ENCODE measurements at regions not wholly inside any gene's neighbourhood (a gene's known extent, or its start where the extent isn't known, plus 50 kb on each side); places are given as distances from the start of the nearest gene placed in this dataset.
"Not testable (repeated sequence)": the region's sequence is repeated elsewhere in the genome, so short reads cannot be mapped to it uniquely, and the experiment has no call there.

DNA sequence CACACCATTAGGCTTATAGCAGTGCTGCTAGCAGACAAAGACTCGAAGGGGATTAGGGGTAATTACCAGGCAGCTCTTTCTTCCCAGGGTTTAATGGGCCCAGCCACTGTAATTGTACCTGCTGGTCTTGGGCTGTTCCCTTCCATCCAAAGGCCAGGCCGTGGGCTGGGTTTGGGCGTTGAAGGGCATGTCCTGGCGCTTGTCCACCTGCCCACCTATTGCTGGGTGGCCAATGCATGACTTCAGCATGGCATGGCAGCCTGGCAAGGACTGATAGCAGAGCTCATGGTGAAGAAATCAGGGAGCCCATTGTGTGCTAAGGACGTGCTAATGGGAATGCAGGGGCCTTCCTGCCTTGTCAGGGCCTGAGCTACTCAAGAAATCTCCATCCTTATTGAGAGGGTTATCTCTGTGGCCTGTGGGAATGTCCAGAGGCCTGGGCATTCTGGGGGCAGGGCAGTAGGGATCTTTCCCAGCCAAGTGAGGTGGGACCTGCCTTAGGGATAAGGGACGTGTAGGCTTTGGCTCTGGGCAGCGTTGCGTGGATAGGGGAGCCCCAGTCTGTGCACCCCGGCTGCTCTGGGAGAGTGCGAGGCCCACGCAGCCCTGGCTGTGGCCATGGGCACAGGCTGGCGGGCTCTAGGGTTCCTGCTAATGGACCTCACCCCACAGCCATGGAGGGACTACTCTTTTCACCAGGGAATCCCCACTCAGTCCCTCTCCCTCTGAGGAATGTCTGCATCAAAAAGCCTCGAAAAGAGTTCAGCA lies 116.1 kb upstream of the PITX1 start:
- CTCF ChIA-PET, result no interaction called here
- H3K4me3 ChIP-seq (ENCODE audit: low read depth, low read length), result no peak overlapping the region
- DNase-seq (ENCODE audit: low read depth, low spot score), result no peak
- no peak overlapping the region for H3K27ac ChIP-seq (ENCODE audit: low read depth, low read length)
- H3K27me3 ChIP-seq (ENCODE audit: control insufficient read depth, insufficient read depth, low read length), result no peaks in the 10 kb centered on the region
- POLR2A ChIA-PET, result no interaction called here
- peaks cover 2% of the 10 kb centered on the region; the same call in 1 of the 2 replicates for H3K9me3 ChIP-seq (ENCODE audit: control insufficient read depth, insufficient read depth, low read length)
- TF ChIP-seq, protein P1, sequence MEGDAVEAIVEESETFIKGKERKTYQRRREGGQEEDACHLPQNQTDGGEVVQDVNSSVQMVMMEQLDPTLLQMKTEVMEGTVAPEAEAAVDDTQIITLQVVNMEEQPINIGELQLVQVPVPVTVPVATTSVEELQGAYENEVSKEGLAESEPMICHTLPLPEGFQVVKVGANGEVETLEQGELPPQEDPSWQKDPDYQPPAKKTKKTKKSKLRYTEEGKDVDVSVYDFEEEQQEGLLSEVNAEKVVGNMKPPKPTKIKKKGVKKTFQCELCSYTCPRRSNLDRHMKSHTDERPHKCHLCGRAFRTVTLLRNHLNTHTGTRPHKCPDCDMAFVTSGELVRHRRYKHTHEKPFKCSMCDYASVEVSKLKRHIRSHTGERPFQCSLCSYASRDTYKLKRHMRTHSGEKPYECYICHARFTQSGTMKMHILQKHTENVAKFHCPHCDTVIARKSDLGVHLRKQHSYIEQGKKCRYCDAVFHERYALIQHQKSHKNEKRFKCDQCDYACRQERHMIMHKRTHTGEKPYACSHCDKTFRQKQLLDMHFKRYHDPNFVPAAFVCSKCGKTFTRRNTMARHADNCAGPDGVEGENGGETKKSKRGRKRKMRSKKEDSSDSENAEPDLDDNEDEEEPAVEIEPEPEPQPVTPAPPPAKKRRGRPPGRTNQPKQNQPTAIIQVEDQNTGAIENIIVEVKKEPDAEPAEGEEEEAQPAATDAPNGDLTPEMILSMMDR (IDR thresholded peaks at IDR 0.05; ENCODE audit: low read depth, low read length), result no peak

GRCh38 chr5:135149229-135149955 lies 115.4 kb upstream of the PITX1 start:
- POLR2A ChIA-PET, result no interaction called here
- Histone ChIP-seq H3K27ac (ENCODE audit: low read depth, low read length) (no peak overlapping the region), H3K4me3 (ENCODE audit: low read depth, low read length) (no peak overlapping the region), H3K27me3 (ENCODE audit: control insufficient read depth, insufficient read depth, low read length) (no peaks in the 10 kb centered on the region), H3K9me3 (ENCODE audit: control insufficient read depth, insufficient read depth, low read length) (peaks cover 2% of the 10 kb centered on the region; the same call in 1 of the 2 replicates)
- TF ChIP-seq, protein P1 (IDR thresholded peaks at IDR 0.05; ENCODE audit: low read depth, low read length), result no peak
- DNase-seq (ENCODE audit: low read depth, low spot score), result no peak
- CTCF ChIA-PET, result no interaction called here

DNA sequence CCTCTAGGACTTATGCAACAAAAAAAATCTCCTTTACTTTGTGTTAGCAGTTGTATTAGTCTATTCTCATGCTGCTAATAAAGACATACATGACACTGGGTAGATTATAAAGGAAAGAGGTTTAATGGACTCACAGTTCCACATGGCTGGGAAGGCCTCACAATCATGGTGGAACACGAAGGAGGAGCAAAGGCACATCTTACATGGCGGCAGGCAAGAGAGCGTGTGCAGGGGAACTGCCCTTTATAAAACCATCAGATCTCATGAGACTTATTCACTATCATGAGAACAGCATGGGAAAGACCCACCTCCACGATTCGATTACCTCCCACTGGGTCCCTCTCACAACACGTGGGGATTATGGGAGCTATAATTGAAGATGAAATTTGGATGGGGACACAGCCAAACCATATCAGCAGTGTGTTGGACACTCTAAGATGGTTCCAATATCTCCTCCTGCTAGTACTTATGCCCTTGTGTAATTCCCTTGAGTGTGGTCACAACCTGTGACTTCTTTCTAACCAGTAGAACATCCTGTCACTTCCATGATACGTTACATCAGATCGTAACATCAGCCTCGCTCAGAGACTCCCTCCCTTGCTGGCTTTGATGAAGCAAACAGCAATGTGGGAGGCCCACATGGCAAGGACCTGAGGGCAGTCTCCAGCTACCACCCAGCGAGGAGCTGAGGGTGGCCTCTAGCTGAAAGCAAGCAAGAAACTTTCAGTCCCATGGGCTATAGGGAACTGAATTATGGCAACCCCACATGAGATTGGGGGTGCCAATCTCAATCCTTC lies 113.5 kb upstream of the PITX1 start:
- no peak overlapping the region for H3K27ac ChIP-seq (ENCODE audit: low read depth, low read length)
- peaks cover 2% of the 10 kb centered on the region; the same call in 1 of the 2 replicates for H3K9me3 ChIP-seq (ENCODE audit: control insufficient read depth, insufficient read depth, low read length)
- TF ChIP-seq, protein P1 (IDR thresholded peaks at IDR 0.05; ENCODE audit: low read depth, low read length), result no peak
- CTCF ChIA-PET, result no interaction called here
- POLR2A ChIA-PET, result no interaction called here
- no peak overlapping the region for H3K4me3 ChIP-seq (ENCODE audit: low read depth, low read length)
- DNase-seq (ENCODE audit: low read depth, low spot score), result no peak
- H3K27me3 ChIP-seq (ENCODE audit: control insufficient read depth, insufficient read depth, low read length), result no peaks in the 10 kb centered on the region

GRCh38 chr5:135145985-135146384 lies 112.0 kb upstream of the PITX1 start:
- no peak overlapping the region for H3K27ac ChIP-seq (ENCODE audit: low read depth, low read length)
- TF ChIP-seq, protein P1 (IDR thresholded peaks at IDR 0.05; ENCODE audit: low read depth, low read length), result no peak
- no peaks in the 10 kb centered on the region for H3K27me3 ChIP-seq (ENCODE audit: control insufficient read depth, insufficient read depth, low read length)
- DNase-seq (ENCODE audit: low read depth, low spot score), result no peak
- H3K4me3 ChIP-seq (ENCODE audit: low read depth, low read length), result no peak overlapping the region
- ChIA-PET POLR2A (no interaction called here), CTCF (no interaction called here)
- H3K9me3 ChIP-seq (ENCODE audit: control insufficient read depth, insufficient read depth, low read length), result peaks cover 2% of the 10 kb centered on the region; the same call in 1 of the 2 replicates

GRCh38 chr5:135143682-135144081 lies 109.7 kb upstream of the PITX1 start:
- H3K27me3 ChIP-seq (ENCODE audit: control insufficient read depth, insufficient read depth, low read length); H3K27ac ChIP-seq (ENCODE audit: low read depth, low read length); DNase-seq (ENCODE audit: low read depth, low spot score); H3K4me3 ChIP-seq (ENCODE audit: low read depth, low read length); POLR2A ChIA-PET; H3K9me3 ChIP-seq (ENCODE audit: control insufficient read depth, insufficient read depth, low read length): not testable (repeated sequence)
- CTCF ChIA-PET, result interaction anchor here (0.5 to 0.6 kb wide), 2 partner anchors 29 to 67 kb away, joined by 3 read pairs; no protein-coding TSS in a partner anchor
